GM19467 (cell line): ENCODE measurements at regions not wholly inside any gene's neighbourhood (a gene's known extent, or its start where the extent isn't known, plus 50 kb on each side); places are given as distances from the start of the nearest gene placed in this dataset.

ENCODE experiments used
- ATAC-seq: cut with Tn5 transposase; IDR thresholded peaks from one replicate; pipeline ENCODE4 v1.9.1; 2021; ENCODE audit warnings: mild to moderate bottlenecking, moderate library complexity; ENCODE audit not compliant: unreplicated experiment

GRCh38 chr3:177470197-177470941 lies 273.1 kb upstream of the TBL1XR1 start:
- no peak for ATAC-seq

- no peak for ATAC-seq
Measured at GRCh38 chr3:177471733-177472480, 274.6 kb upstream of the TBL1XR1 start.

- ATAC-seq, result no peak
Measured at GRCh38 chr3:177473184-177473583, 275.9 kb upstream of the TBL1XR1 start.

- no peak for ATAC-seq
Measured at GRCh38 chr3:177473903-177474302, 276.6 kb upstream of the TBL1XR1 start.

GRCh38 chr3:177474652-177475355 lies 277.5 kb upstream of the TBL1XR1 start:
- ATAC-seq, result no peak

- no peak for ATAC-seq
Measured at GRCh38 chr3:177475356-177475665, 278.0 kb upstream of the TBL1XR1 start.

- ATAC-seq, result no peak
Measured at GRCh38 chr3:177476495-177476894, 279.2 kb upstream of the TBL1XR1 start.

GRCh38 chr3:177476921-177477435 lies 279.7 kb upstream of the TBL1XR1 start:
- no peak for ATAC-seq

GRCh38 chr3:177478170-177478867 lies 281.0 kb upstream of the TBL1XR1 start:
- ATAC-seq, result no peak

- ATAC-seq, result no peak
Measured at GRCh38 chr3:177479630-177480029, 282.3 kb upstream of the TBL1XR1 start.

- ATAC-seq, result no peak
Measured at GRCh38 chr3:177481329-177481728, 284.0 kb upstream of the TBL1XR1 start.

- ATAC-seq, result no peak
Measured at GRCh38 chr3:177482048-177482691, 284.9 kb upstream of the TBL1XR1 start.

- no peak for ATAC-seq
Measured at GRCh38 chr3:177483182-177483967, 286.1 kb upstream of the TBL1XR1 start.

- no peak for ATAC-seq
Measured at GRCh38 chr3:177484206-177484605, 286.9 kb upstream of the TBL1XR1 start.

GRCh38 chr3:177484926-177485325 lies 287.6 kb upstream of the TBL1XR1 start:
- no peak for ATAC-seq

- no peak for ATAC-seq
Measured at GRCh38 chr3:177487635-177488186, 290.4 kb upstream of the TBL1XR1 start.

GRCh38 chr3:177488740-177489139 lies 291.5 kb upstream of the TBL1XR1 start:
- no peak for ATAC-seq

- no peak for ATAC-seq
Measured at GRCh38 chr3:177490626-177491025, 293.3 kb upstream of the TBL1XR1 start.

GRCh38 chr3:177491296-177492032 lies 294.2 kb upstream of the TBL1XR1 start:
- no peak for ATAC-seq
